B cell (primary cell): ENCODE measurements at regions not wholly inside any gene's neighbourhood (a gene's known extent, or its start where the extent isn't known, plus 50 kb on each side); places are given as distances from the start of the nearest gene placed in this dataset.

ENCODE experiments used
- EZH2 ChIP-seq: IDR thresholded peaks from 2 replicates; pipeline ENCODE4 v1.6.1; 2012; ENCODE audit warnings: borderline replicate concordance, low read depth, mild to moderate bottlenecking, moderate library complexity, low read length; ENCODE audit not compliant: insufficient read depth, poor library complexity, severe bottlenecking
- TF ChIP-seq, protein P1 (sequence below): fragments of 200-600 bp; IDR thresholded peaks from one replicate; pipeline ENCODE4 v1.8.0; 2022; ENCODE audit warnings: antibody characterized with exemption, mild to moderate bottlenecking

- TF ChIP-seq, protein P1, sequence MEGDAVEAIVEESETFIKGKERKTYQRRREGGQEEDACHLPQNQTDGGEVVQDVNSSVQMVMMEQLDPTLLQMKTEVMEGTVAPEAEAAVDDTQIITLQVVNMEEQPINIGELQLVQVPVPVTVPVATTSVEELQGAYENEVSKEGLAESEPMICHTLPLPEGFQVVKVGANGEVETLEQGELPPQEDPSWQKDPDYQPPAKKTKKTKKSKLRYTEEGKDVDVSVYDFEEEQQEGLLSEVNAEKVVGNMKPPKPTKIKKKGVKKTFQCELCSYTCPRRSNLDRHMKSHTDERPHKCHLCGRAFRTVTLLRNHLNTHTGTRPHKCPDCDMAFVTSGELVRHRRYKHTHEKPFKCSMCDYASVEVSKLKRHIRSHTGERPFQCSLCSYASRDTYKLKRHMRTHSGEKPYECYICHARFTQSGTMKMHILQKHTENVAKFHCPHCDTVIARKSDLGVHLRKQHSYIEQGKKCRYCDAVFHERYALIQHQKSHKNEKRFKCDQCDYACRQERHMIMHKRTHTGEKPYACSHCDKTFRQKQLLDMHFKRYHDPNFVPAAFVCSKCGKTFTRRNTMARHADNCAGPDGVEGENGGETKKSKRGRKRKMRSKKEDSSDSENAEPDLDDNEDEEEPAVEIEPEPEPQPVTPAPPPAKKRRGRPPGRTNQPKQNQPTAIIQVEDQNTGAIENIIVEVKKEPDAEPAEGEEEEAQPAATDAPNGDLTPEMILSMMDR = no peak
- no peak for TF ChIP-seq EZH2
Observed at GRCh38 chr19:29090783-29091526, 122.0 kb downstream of the UQCRFS1 start.
